Left lung (tissue), 4 donors: ENCODE measurements at regions not wholly inside any gene's neighbourhood (a gene's known extent, or its start where the extent isn't known, plus 50 kb on each side); places are given as distances from the start of the nearest gene placed in this dataset.

Experiments
- ATAC-seq: fragments of 200-7000 bp; cut with Tn5 transposase; one replicate; pipeline ENCODE4 v1.9.1; 2020; ENCODE audit warnings: moderate library complexity
- DNase-seq, 4 donors: peaks; one replicate each; pipeline ENCODE4 v3.0.0-alpha.2; 2013 to 2020
- H3K27ac ChIP-seq, 2 donors: fragments of 200-600 bp; sonication (generic) in 1 of 2; one replicate each; pipeline versions ENCODE4 v1.5.0 to v1.8.0; 2020 to 2021
- H3K27me3 ChIP-seq, 2 donors: fragments of 200-600 bp; sonication (generic) in 1 of 2; one replicate each; pipeline versions ENCODE4 v1.5.0 to v1.8.0; 2020 to 2021
- H3K36me3 ChIP-seq, 2 donors: fragments of 200-600 bp; sonication (generic) in 1 of 2; one replicate each; pipeline versions ENCODE4 v1.5.0 to v1.8.0; 2020 to 2021
- H3K4me1 ChIP-seq, 2 donors: fragments of 200-600 bp; one replicate each; pipeline ENCODE4 v1.8.0; 2021
- H3K4me3 ChIP-seq, 2 donors: fragments of 200-600 bp; sonication (generic) in 1 of 2; one replicate each; pipeline versions ENCODE4 v1.5.0 to v1.8.0; 2020 to 2021; ENCODE audit warnings: mild to moderate bottlenecking in 1 of 2
- H3K9me3 ChIP-seq, 2 donors: fragments of 200-600 bp; sonication (generic) in 1 of 2; one replicate each; pipeline versions ENCODE4 v1.5.0 to v1.8.0; 2020 to 2021
- CTCF ChIP-seq, 2 donors: fragments of 200-600 bp; sonication (generic) in 1 of 2; IDR thresholded peaks; one replicate each; pipeline versions ENCODE4 v1.5.0 to v1.8.0; 2021; ENCODE audit warnings: antibody characterized with exemption in 2 of 2
- intact Hi-C, 2 donors: fragments of 100-400 bp; cut with DNase I; formaldehyde crosslinking; loops; one replicate each; pipeline versions ENCODE4 v1.11.2 to v1.14.2; 2022
- donor health status: DM: no; HTN: yes; CAD: no.
- donor health status: DM: no; HTN: no; CAD: no.

- Histone ChIP-seq H3K4me3 (no peak overlapping the region), H3K27ac (no peak overlapping the region), H3K27me3 (peaks cover 0 to 61% of the 10 kb centered on the region in 2 donors), H3K36me3 (no peaks in the 10 kb centered on the region), H3K9me3 (no peaks in the 10 kb centered on the region), H3K4me1 (no peaks in the 10 kb centered on the region)
- intact Hi-C loops, result no loop called here
- ATAC-seq (no peak), DNase-seq (peak in 1 of 4 donors; percentile 68)
- TF ChIP-seq CTCF (IDR thresholded peaks at IDR 0.05), result no peak
These were observed 66.4 kb upstream of the ADGRA1 start for GRCh38 chr10:133021116-133021962.

GRCh38 chr10:133020193-133020817 lies 67.4 kb upstream of the ADGRA1 start:
- peak in 1 of 4 donors; percentile 71 for DNase-seq
- ATAC-seq, result no peak
- no peak overlapping the region for H3K4me3 ChIP-seq
- no peak overlapping the region for H3K27ac ChIP-seq
- TF ChIP-seq CTCF (IDR thresholded peaks at IDR 0.05), result no peak
- no peaks in the 10 kb centered on the region for H3K9me3 ChIP-seq
- intact Hi-C loops, result no loop called here
- H3K4me1 ChIP-seq, result no peaks in the 10 kb centered on the region
- H3K27me3 ChIP-seq, result peaks cover 0 to 50% of the 10 kb centered on the region in 2 donors
- H3K36me3 ChIP-seq, result no peaks in the 10 kb centered on the region

GRCh38 chr10:133019651-133020050 lies 68.1 kb upstream of the ADGRA1 start:
- no peak overlapping the region for H3K27ac ChIP-seq
- no peaks in the 10 kb centered on the region for H3K36me3 ChIP-seq
- ATAC-seq (no peak), DNase-seq (peak in 1 of 4 donors; percentile 71)
- H3K27me3 ChIP-seq, result peaks cover 0 to 46% of the 10 kb centered on the region in 2 donors
- intact Hi-C loops, result no loop called here
- TF ChIP-seq CTCF (IDR thresholded peaks at IDR 0.05), result no peak
- H3K9me3 ChIP-seq, result no peaks in the 10 kb centered on the region
- no peak overlapping the region for H3K4me3 ChIP-seq
- peaks cover 0 to 5% of the 10 kb centered on the region in 2 donors for H3K4me1 ChIP-seq

- intact Hi-C loops, result no loop called here
- Histone ChIP-seq H3K9me3 (no peaks in the 10 kb centered on the region), H3K27ac (no peak overlapping the region), H3K4me1 (peaks cover 0 to 9% of the 10 kb centered on the region in 2 donors), H3K4me3 (no peak overlapping the region), H3K36me3 (no peaks in the 10 kb centered on the region), H3K27me3 (peaks cover 0 to 46% of the 10 kb centered on the region in 2 donors)
- no peak for ATAC-seq
- DNase-seq, result peak in 1 of 4 donors; percentile 68
- TF ChIP-seq CTCF (IDR thresholded peaks at IDR 0.05), result no peak
These were observed 68.5 kb upstream of the ADGRA1 start for GRCh38 chr10:133019191-133019590.

- H3K9me3 ChIP-seq, result no peaks in the 10 kb centered on the region
- peaks cover 0 to 16% of the 10 kb centered on the region in 2 donors for H3K4me1 ChIP-seq
- no peaks in the 10 kb centered on the region for H3K36me3 ChIP-seq
- no peak overlapping the region for H3K27ac ChIP-seq
- TF ChIP-seq CTCF (IDR thresholded peaks at IDR 0.05), result no peak
- H3K27me3 ChIP-seq, result peaks cover 0 to 49% of the 10 kb centered on the region in 2 donors
- no peak overlapping the region for H3K4me3 ChIP-seq
- ATAC-seq (no peak), DNase-seq (peak in 1 of 4 donors; percentile 73)
- intact Hi-C loops, result no loop called here
These were observed 69.2 kb upstream of the ADGRA1 start for GRCh38 chr10:133018491-133018890.
